Trophoblast cell (in vitro differentiated cells and primary cell): ENCODE measurements at regions not wholly inside any gene's neighbourhood (a gene's known extent, or its start where the extent isn't known, plus 50 kb on each side); places are given as distances from the start of the nearest gene placed in this dataset.
"Not testable (repeated sequence)": the region's sequence is repeated elsewhere in the genome, so short reads cannot be mapped to it uniquely, and the experiment has no call there.

Experiments
- DNase-seq, 2 donors: peaks; one replicate each; pipeline ENCODE4 v3.0.0-alpha.2; 2016
- H2AFZ ChIP-seq: 2 replicates; pipeline ENCODE4 v1.6.1; 2013; ENCODE audit warnings: low read length, moderate library complexity, mild to moderate bottlenecking; ENCODE audit not compliant: insufficient read depth, poor library complexity
- H2AK5ac ChIP-seq: 2 replicates; pipeline ENCODE4 v1.6.1; 2013; ENCODE audit warnings: mild to moderate bottlenecking, low read length
- H2BK120ac ChIP-seq: 2 replicates; pipeline ENCODE4 v1.6.1; 2013; ENCODE audit warnings: low read length, mild to moderate bottlenecking, moderate library complexity; ENCODE audit not compliant: insufficient read depth, poor library complexity
- H2BK12ac ChIP-seq: 2 replicates; pipeline ENCODE4 v1.6.1; 2013; ENCODE audit warnings: mild to moderate bottlenecking, low read length, moderate library complexity
- H2BK5ac ChIP-seq: 2 replicates; pipeline ENCODE4 v1.6.1; 2013; ENCODE audit warnings: low read length, low read depth, moderate library complexity, mild to moderate bottlenecking; ENCODE audit not compliant: poor library complexity
- H3K14ac ChIP-seq: 2 replicates; pipeline ENCODE4 v1.6.1; 2013; ENCODE audit warnings: mild to moderate bottlenecking, low read length
- H3K18ac ChIP-seq: 2 replicates; pipeline ENCODE4 v1.6.1; 2013; ENCODE audit warnings: mild to moderate bottlenecking, low read length
- H3K23ac ChIP-seq: 2 replicates; pipeline ENCODE4 v1.6.1; 2013; ENCODE audit warnings: low read length
- H3K27ac ChIP-seq: 2 replicates; pipeline ENCODE4 v1.5.1; 2013; ENCODE audit warnings: low read depth, mild to moderate bottlenecking, inconsistent platforms, low read length, moderate library complexity
- H3K27me3 ChIP-seq: 2 replicates; pipeline ENCODE4 v1.6.1; 2013; ENCODE audit warnings: inconsistent platforms, mild to moderate bottlenecking, low read length, moderate library complexity; ENCODE audit not compliant: insufficient read depth
- H3K36me3 ChIP-seq, 2 experiments: 1 replicate in 1 of 2; 2 replicates in 1 of 2; pipeline ENCODE4 v1.6.1; 2013; ENCODE audit warnings: low read length in 2 of 2, mild to moderate bottlenecking in 2 of 2, moderate library complexity in 1 of 2; ENCODE audit not compliant: insufficient read depth in 2 of 2, control insufficient read depth in 1 of 2
- H3K4ac ChIP-seq: 2 replicates; pipeline ENCODE4 v1.6.1; 2013; ENCODE audit warnings: low read depth, mild to moderate bottlenecking, low read length, moderate library complexity
- H3K4me1 ChIP-seq, 2 experiments: 1 replicate in 1 of 2; 2 replicates in 1 of 2; pipeline ENCODE4 v1.6.1; 2013; ENCODE audit warnings: low read length in 2 of 2, mild to moderate bottlenecking in 2 of 2, moderate library complexity in 1 of 2; ENCODE audit not compliant: insufficient read depth in 2 of 2, control insufficient read depth in 1 of 2
- H3K4me2 ChIP-seq: 2 replicates; pipeline ENCODE4 v1.6.1; 2013; ENCODE audit warnings: inconsistent platforms, mild to moderate bottlenecking, low read length, moderate library complexity
- H3K4me3 ChIP-seq: 2 replicates; pipeline ENCODE4 v1.5.1; 2013; ENCODE audit warnings: mild to moderate bottlenecking, low read depth, low read length, inconsistent platforms
- H3K79me1 ChIP-seq: one replicate; pipeline ENCODE4 v1.6.1; 2013; ENCODE audit warnings: low read length
- H3K79me2 ChIP-seq: 2 replicates; pipeline ENCODE4 v1.6.1; 2013; ENCODE audit warnings: low read length, mild to moderate bottlenecking; ENCODE audit not compliant: control insufficient read depth, insufficient read depth, poor library complexity
- H3K9ac ChIP-seq: 2 replicates; pipeline ENCODE4 v1.6.1; 2013; ENCODE audit warnings: mild to moderate bottlenecking, low read length
- H3K9me3 ChIP-seq: 2 replicates; pipeline ENCODE4 v1.6.1; 2013; ENCODE audit warnings: low read depth, mild to moderate bottlenecking, control low read depth, inconsistent platforms, low read length; ENCODE audit not compliant: insufficient read depth
- H4K12ac ChIP-seq: 2 replicates; pipeline ENCODE4 v1.6.1; 2013; ENCODE audit warnings: low read depth, mild to moderate bottlenecking, low read length, moderate library complexity
- H4K8ac ChIP-seq: 2 replicates; pipeline ENCODE4 v1.6.1; 2013; ENCODE audit warnings: low read depth, mild to moderate bottlenecking, low read length, moderate library complexity
- H4K91ac ChIP-seq: one replicate; pipeline ENCODE4 v1.6.1; 2013; ENCODE audit warnings: low read depth, mild to moderate bottlenecking, low read length, moderate library complexity
- WGBS: extraction: QIAGEN DNeasy Blood & Tissue Kit; methylation state at CpG from one replicate; pipeline ENCODE4 v1.1.7; 2013; ENCODE audit warnings: missing lambda C conversion rate; ENCODE audit not compliant: insufficient read length, insufficient coverage; ENCODE audit errors: extremely low coverage; 5-methylcytosine and 5-hydroxymethylcytosine counted together

- no peak overlapping the region for H3K23ac ChIP-seq
- H2AFZ ChIP-seq = no peak overlapping the region
- no peaks in the 10 kb centered on the region for H3K79me2 ChIP-seq
- no peak overlapping the region for H4K91ac ChIP-seq
- WGBS = no CpG with 5 or more reads among the region's 6 CpGs
- H3K4ac ChIP-seq = no peak overlapping the region
- H3K4me3 ChIP-seq = no peak overlapping the region
- no peak overlapping the region for H4K12ac ChIP-seq
- no peak overlapping the region for H2BK5ac ChIP-seq
- H3K27ac ChIP-seq = no peak overlapping the region
- H3K4me1 ChIP-seq = no peaks in the 10 kb centered on the region
- no peak overlapping the region for H4K8ac ChIP-seq
- no peaks in the 10 kb centered on the region for H3K9me3 ChIP-seq
- H3K14ac ChIP-seq = no peak overlapping the region
- no peak overlapping the region for H2BK12ac ChIP-seq
- no peak overlapping the region for H3K9ac ChIP-seq
- no peak overlapping the region for H3K18ac ChIP-seq
- no peak overlapping the region for H3K4me2 ChIP-seq
- H3K36me3 ChIP-seq = no peaks in the 10 kb centered on the region
- H2BK120ac ChIP-seq = no peak overlapping the region
- H2AK5ac ChIP-seq = no peak overlapping the region
- H3K27me3 ChIP-seq = no peaks in the 10 kb centered on the region
- no peak for DNase-seq
- no peaks in the 10 kb centered on the region for H3K79me1 ChIP-seq
Observed at GRCh38 chr2:144643537-144644336, 123.8 kb upstream of the ZEB2 start.

DNA sequence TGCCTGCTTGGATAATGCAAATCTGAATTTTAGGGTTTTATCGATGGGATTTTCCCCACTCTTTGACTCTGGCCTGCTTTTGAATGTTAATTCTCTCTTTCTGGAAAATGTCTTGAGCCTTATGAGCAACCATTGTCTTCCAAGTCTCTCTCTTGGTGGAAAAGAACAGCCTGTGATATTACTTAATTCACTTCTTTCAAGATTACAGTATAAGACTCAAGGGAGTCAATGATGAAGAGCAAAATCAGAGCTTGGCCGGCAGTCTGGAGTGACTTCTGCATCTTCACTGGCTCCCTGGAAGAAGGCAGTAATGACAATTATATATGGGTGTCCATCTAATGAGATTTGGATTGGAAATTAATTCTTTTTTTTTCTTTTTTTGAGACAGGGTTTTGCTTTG lies 122.9 kb upstream of the ZEB2 start:
- Histone ChIP-seq H3K18ac (no peak overlapping the region), H4K8ac (no peak overlapping the region), H2BK120ac (no peak overlapping the region), H4K91ac (no peak overlapping the region), H3K36me3 (no peaks in the 10 kb centered on the region), H3K27me3 (no peaks in the 10 kb centered on the region), H3K79me2 (no peaks in the 10 kb centered on the region), H3K4me2 (no peak overlapping the region), H3K79me1 (no peaks in the 10 kb centered on the region), H3K4ac (no peak overlapping the region), H3K9ac (no peak overlapping the region), H3K23ac (no peak overlapping the region), H3K9me3 (no peaks in the 10 kb centered on the region), H3K27ac (no peak overlapping the region), H2BK12ac (no peak overlapping the region), H2AK5ac (no peak overlapping the region), H3K4me3 (no peak overlapping the region), H3K14ac (no peak overlapping the region), H2BK5ac (no peak overlapping the region), H2AFZ (no peak overlapping the region), H4K12ac (no peak overlapping the region), H3K4me1 (no peaks in the 10 kb centered on the region)
- WGBS = no CpG with 5 or more reads among the region's 2 CpGs
- DNase-seq = no peak

DNA sequence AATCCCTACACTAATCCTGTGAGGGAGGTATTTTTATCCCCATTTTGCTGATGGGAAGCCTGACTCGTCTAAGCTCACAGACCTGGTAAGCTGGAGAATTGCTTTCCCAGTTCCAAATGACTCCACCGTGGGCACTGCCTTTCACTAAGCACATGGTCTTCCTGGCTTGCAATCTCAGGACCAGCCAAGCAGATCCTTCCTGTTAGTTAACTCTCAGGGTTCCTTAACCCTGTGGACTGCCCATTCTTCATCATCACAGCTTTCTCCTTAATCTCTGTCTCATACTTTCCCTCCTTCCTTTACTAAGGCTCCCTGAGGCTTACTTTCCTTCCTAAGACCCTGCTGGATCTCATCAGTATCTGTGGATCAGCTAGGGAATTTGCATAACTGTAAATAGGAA lies 122.2 kb upstream of the ZEB2 start:
- H3K79me1 ChIP-seq = no peaks in the 10 kb centered on the region
- no peak overlapping the region for H2BK5ac ChIP-seq
- no CpG with 5 or more reads among the region's 2 CpGs for WGBS
- H2BK12ac ChIP-seq = no peak overlapping the region
- no peaks in the 10 kb centered on the region for H3K9me3 ChIP-seq
- H2AK5ac ChIP-seq = no peak overlapping the region
- H3K4ac ChIP-seq = no peak overlapping the region
- no peak overlapping the region for H3K9ac ChIP-seq
- DNase-seq = no peak
- no peak overlapping the region for H3K27ac ChIP-seq
- H4K91ac ChIP-seq = no peak overlapping the region
- H4K8ac ChIP-seq = no peak overlapping the region
- no peak overlapping the region for H4K12ac ChIP-seq
- no peak overlapping the region for H3K23ac ChIP-seq
- H2BK120ac ChIP-seq = no peak overlapping the region
- no peak overlapping the region for H3K18ac ChIP-seq
- H3K79me2 ChIP-seq = no peaks in the 10 kb centered on the region
- H3K36me3 ChIP-seq = no peaks in the 10 kb centered on the region
- no peak overlapping the region for H3K4me3 ChIP-seq
- no peak overlapping the region for H3K14ac ChIP-seq
- no peak overlapping the region for H3K4me2 ChIP-seq
- no peaks in the 10 kb centered on the region for H3K27me3 ChIP-seq
- no peaks in the 10 kb centered on the region for H3K4me1 ChIP-seq
- H2AFZ ChIP-seq = no peak overlapping the region

- H3K9ac ChIP-seq, H2AK5ac ChIP-seq, H4K91ac ChIP-seq, H2BK5ac ChIP-seq, H3K36me3 ChIP-seq, H3K4me1 ChIP-seq, H3K4ac ChIP-seq, H3K27me3 ChIP-seq, DNase-seq, H3K79me1 ChIP-seq, H3K23ac ChIP-seq, H4K8ac ChIP-seq, H2AFZ ChIP-seq, H3K14ac ChIP-seq, H3K18ac ChIP-seq, H3K79me2 ChIP-seq, H3K4me3 ChIP-seq, H2BK120ac ChIP-seq, H3K4me2 ChIP-seq, H3K9me3 ChIP-seq, H3K27ac ChIP-seq, H4K12ac ChIP-seq, H2BK12ac ChIP-seq: not testable (repeated sequence)
- no CpG with 5 or more reads among the region's 4 CpGs for WGBS
Observed at GRCh38 chr2:144638250-144638649, 118.3 kb upstream of the ZEB2 start.
